HepG2 (cell line): ENCODE measurements at regions not wholly inside any gene's neighbourhood (a gene's known extent, or its start where the extent isn't known, plus 50 kb on each side); places are given as distances from the start of the nearest gene placed in this dataset.

Source experiments
- ATAC-seq: fragments of 200-7000 bp; cut with Tn5 transposase; 3 replicates; pipeline ENCODE4 v1.9.1; 2020; ENCODE audit warnings: mild to moderate bottlenecking, moderate library complexity
- BruUV-seq: library from RNA; stranded (reverse); fragments of 400-500 nt; replicated peaks from 2 replicates; lab custom pipeline; 2021; lab: Mats Ljungman, UMichigan
- CTCF ChIA-PET: fragments of 300-600 bp; formaldehyde crosslinking; extraction: SDS; loops from one replicate; lab custom pipeline; 2021; ENCODE audit warnings: low total read pairs, inconsistent platforms, low intra/inter-chr PET ratio; lab: Yijun Ruan, JAX
- POLR2A ChIA-PET: fragments of 350-600 bp; sonication (Branson Sonifier 250); formaldehyde crosslinking; loops from one replicate; lab custom pipeline; 2020; ENCODE audit warnings: antibody characterized with exemption, inconsistent platforms; lab: Yijun Ruan, JAX
- DNase-seq: peaks from one replicate; pipeline ENCODE4 v3.0.0-alpha.2; 2015; ENCODE audit warnings: low spot score
- FAIRE-seq: peaks from 3 replicates; lab custom pipeline; 2011; peaks lifted over from hg19 to GRCh38; lab: Jason Lieb, UNC
- H2AFZ ChIP-seq: one replicate; pipeline ENCODE4 v1.6.1; 2011; ENCODE audit warnings: low read length, inconsistent platforms
- H3K27ac ChIP-seq: fragments of 300-600 bp; 3 replicates; pipeline ENCODE4 v1.8.0; 2011; ENCODE audit warnings: mixed run types, mild to moderate bottlenecking, mixed read lengths, low read length, inconsistent platforms; ENCODE audit not compliant: insufficient read depth; ENCODE audit errors: extremely low read length
- H3K27me3 ChIP-seq, 2 experiments: fragments of 200-600 bp in 1 of 2; 2 replicates in 1 of 2; 3 replicates in 1 of 2; pipeline versions ENCODE4 v1.6.0 to v1.8.0; 2011; ENCODE audit warnings: low read length in 2 of 2, mild to moderate bottlenecking in 2 of 2, moderate library complexity in 2 of 2, inconsistent platforms in 1 of 2; ENCODE audit not compliant: insufficient read depth in 2 of 2, control insufficient read depth in 1 of 2
- H3K36me3 ChIP-seq, 2 experiments: fragments of 200-600 bp in 1 of 2; replicated peaks in 1 of 2; 2 replicates in 1 of 2; 3 replicates in 1 of 2; pipeline versions ENCODE4 v1.5.1 to v1.8.0; 2011; ENCODE audit warnings: low read length in 2 of 2, inconsistent platforms in 1 of 2; ENCODE audit not compliant: insufficient read depth in 2 of 2, control insufficient read depth in 1 of 2
- H3K4me1 ChIP-seq: 2 replicates; pipeline ENCODE4 v1.5.1; 2012; ENCODE audit warnings: low read length, inconsistent platforms; ENCODE audit not compliant: insufficient read depth
- H3K4me2 ChIP-seq: 2 replicates; pipeline ENCODE4 v1.6.0; 2011; ENCODE audit warnings: low read depth, low read length, inconsistent platforms
- H3K4me3 ChIP-seq, 3 experiments: fragments of 200-600 bp in 1 of 3; sonication (generic), shearing (Covaris generic) in 1 of 3; replicated peaks in 1 of 3; 2 replicates each; pipeline ENCODE4 v1.5.1; 2011 to 2016; ENCODE audit warnings: low read length in 3 of 3, inconsistent platforms in 2 of 3, low read depth in 2 of 3, mild to moderate bottlenecking in 2 of 3, control low read depth in 1 of 3, mixed read lengths in 1 of 3; ENCODE audit not compliant: insufficient read depth in 1 of 3
- H3K79me2 ChIP-seq: one replicate; pipeline ENCODE4 v1.6.1; 2011; ENCODE audit warnings: low read length, inconsistent platforms; ENCODE audit not compliant: insufficient read depth
- H3K9ac ChIP-seq: 2 replicates; pipeline ENCODE4 v1.6.0; 2011; ENCODE audit warnings: mild to moderate bottlenecking, low read depth, low read length, inconsistent platforms; ENCODE audit not compliant: insufficient read depth
- H3K9me3 ChIP-seq: 2 replicates; pipeline ENCODE4 v1.5.1; 2012; ENCODE audit warnings: mild to moderate bottlenecking, low read length
- H4K20me1 ChIP-seq: 2 replicates; pipeline ENCODE4 v1.6.0; 2011; ENCODE audit warnings: inconsistent platforms, mild to moderate bottlenecking, low read length, moderate library complexity; ENCODE audit not compliant: insufficient read depth
- ASH2L ChIP-seq: fragments of 300-600, 200-600 bp; sonication (generic); IDR thresholded peaks from 2 replicates; pipeline ENCODE4 v1.7.0; 2017; ENCODE audit warnings: low read depth, mild to moderate bottlenecking, moderate library complexity, mixed read lengths, low read length; ENCODE audit not compliant: insufficient read length
- ATF1 ChIP-seq: IDR thresholded peaks from 2 replicates; pipeline ENCODE4 v1.6.1; 2016; ENCODE audit warnings: mild to moderate bottlenecking, control low read depth
- HMGA1 ChIP-seq: sonication (generic); formaldehyde crosslinking; conservative IDR thresholded peaks from 2 replicates; pipeline ENCODE4 v1.4.0; 2020; ENCODE audit warnings: missing genetic modification reagents
- MYNN ChIP-seq: sonication (generic); formaldehyde crosslinking; IDR thresholded peaks from 2 replicates; pipeline ENCODE4 v1.4.0; 2020; ENCODE audit warnings: mild to moderate bottlenecking, low read depth, missing genetic modification reagents
- NFYC ChIP-seq: IDR thresholded peaks from 2 replicates; pipeline ENCODE4 v1.6.1; 2016; ENCODE audit warnings: missing genetic modification reagents, missing compliant biosample characterization
- POLR2A ChIP-seq, 2 experiments: IDR thresholded peaks; 2 replicates each; pipeline ENCODE4 v1.6.1; 2011; ENCODE audit warnings: low read depth in 2 of 2, low read length in 2 of 2, mild to moderate bottlenecking in 1 of 2, moderate library complexity in 1 of 2; ENCODE audit not compliant: insufficient read depth in 1 of 2
- RERE ChIP-seq: IDR thresholded peaks from 2 replicates; pipeline ENCODE4 v1.6.1; 2016; ENCODE audit warnings: low read depth, missing genetic modification reagents, missing compliant biosample characterization
- TFAP4 ChIP-seq: sonication (generic); IDR thresholded peaks from 2 replicates; pipeline ENCODE4 v1.6.1; 2016; ENCODE audit warnings: low read depth, borderline replicate concordance
- ZNF691 ChIP-seq: sonication (generic); formaldehyde crosslinking; IDR thresholded peaks from 2 replicates; pipeline ENCODE4 v1.4.0; 2020; ENCODE audit warnings: missing genetic modification reagents, low read depth, mild to moderate bottlenecking, borderline replicate concordance
- ZZZ3 ChIP-seq: sonication (generic); formaldehyde crosslinking; IDR thresholded peaks from 2 replicates; pipeline ENCODE4 v1.4.0; 2020; ENCODE audit warnings: missing genetic modification reagents, mild to moderate bottlenecking, borderline replicate concordance
- WGBS: methylation state at CpG from one replicate; pipeline ENCODE4 v1.1.6; 2017; ENCODE audit warnings: low lambda C conversion rate; 5-methylcytosine and 5-hydroxymethylcytosine counted together
- in situ Hi-C: cut with HindIII; loops from 2 replicates; pipeline ENCODE4 v1.10.0; 2017; ENCODE audit warnings: low pct_unique_long_range_greater_than_20kb; ENCODE audit not compliant: extremely low pct_ligation_motif_present
- intact Hi-C: fragments of 100-400 bp; cut with micrococcal nuclease; formaldehyde crosslinking; loops from one replicate; pipeline ENCODE4 v1.10.0; 2022; ENCODE audit not compliant: unreplicated experiment

GRCh38 chr2:131657895-131658768, 130.4 kb downstream of the CCDC74A start:
- ATAC-seq (no peak), DNase-seq (no peak), FAIRE-seq (no peak)
- H3K9me3 ChIP-seq = no peaks in the 10 kb centered on the region
- TF ChIP-seq MYNN (CRISPR knock-in tag) = no peak
- no peaks in the 10 kb centered on the region for H3K36me3 ChIP-seq
- H3K4me1 ChIP-seq = no peaks in the 10 kb centered on the region
- no peak overlapping the region for H3K4me3 ChIP-seq
- ChIA-PET POLR2A (no interaction called here), CTCF (no interaction called here)
- no peak overlapping the region for H3K27ac ChIP-seq
- BruUV-seq = no TSS peak
- H3K79me2 ChIP-seq = no peaks in the 10 kb centered on the region
- 0 out of 5 replicates have a peak, but pooled peaks cover 0 to 3% of the 10 kb centered on the region in 2 experiments for H3K27me3 ChIP-seq
- no peak overlapping the region for H3K4me2 ChIP-seq
- no peak overlapping the region for H2AFZ ChIP-seq
- H3K9ac ChIP-seq = no peak overlapping the region
- WGBS = 74% methylated on average over 38 of the region's 49 CpGs
- in situ Hi-C loops = loop anchor here (25.0 kb wide), 2 partner anchors 246 to 496 kb away; no protein-coding TSS in a partner anchor
- no peaks in the 10 kb centered on the region for H4K20me1 ChIP-seq
- intact Hi-C loops = no loop called here

DNA sequence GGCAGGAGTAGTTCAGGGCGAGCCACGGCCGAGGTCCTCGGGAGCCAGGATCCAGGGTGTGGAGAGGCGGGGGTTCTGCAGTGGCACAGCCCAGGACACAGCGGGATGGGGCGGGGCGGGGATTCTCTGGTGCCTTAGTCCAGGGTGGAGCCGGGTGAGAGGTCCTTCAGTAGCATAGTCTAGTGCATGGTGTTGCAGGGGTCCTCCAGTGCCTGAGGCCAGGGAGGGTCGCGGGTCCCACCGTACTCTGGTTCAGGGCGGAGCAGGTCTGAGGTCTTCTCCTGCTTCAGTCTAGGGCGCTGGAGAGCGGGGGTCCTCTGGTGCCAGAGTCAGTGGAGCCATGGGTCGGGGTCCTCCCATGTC, 131.1 kb downstream of the CCDC74A start:
- Histone ChIP-seq H3K36me3 (no peaks in the 10 kb centered on the region), H3K4me1 (no peaks in the 10 kb centered on the region), H2AFZ (no peak overlapping the region), H3K79me2 (no peaks in the 10 kb centered on the region), H3K27ac (no peak overlapping the region), H3K9ac (no peak overlapping the region), H4K20me1 (no peaks in the 10 kb centered on the region), H3K4me2 (no peak overlapping the region), H3K27me3 (0 out of 5 replicates have a peak, but pooled peaks cover 0 to 3% of the 10 kb centered on the region in 2 experiments), H3K9me3 (no peaks in the 10 kb centered on the region), H3K4me3 (no peak overlapping the region)
- DNase-seq (no peak), FAIRE-seq (no peak), ATAC-seq (peak; percentile 23; the same call in 1 of the 3 replicates)
- no TSS peak for BruUV-seq
- intact Hi-C loops = no loop called here
- CTCF ChIA-PET = no interaction called here
- 47% methylated on average over 14 of the region's 16 CpGs for WGBS
- in situ Hi-C loops = loop anchor here (25.0 kb wide), 2 partner anchors 246 to 496 kb away; no protein-coding TSS in a partner anchor
- POLR2A ChIA-PET = no interaction called here
- TF ChIP-seq NFYC (CRISPR knock-in tag) = no peak
- TF ChIP-seq ZZZ3 = no peak
- TF ChIP-seq ASH2L = no peak
- no peak for TF ChIP-seq ZNF691 (CRISPR knock-in tag)
- no peak for TF ChIP-seq POLR2A (IDR thresholded peaks at IDR 0.05; ENCODE audit: insufficient read depth in 1 of 2, low read depth in 2 of 2, low read length in 2 of 2)
- TF ChIP-seq HMGA1 (CRISPR knock-in tag) = no peak
- no peak for TF ChIP-seq RERE (CRISPR knock-in tag)
- no peak for TF ChIP-seq TFAP4
- no peak for TF ChIP-seq ATF1
